ENCODE measurements at regions not wholly inside any gene's neighbourhood (a gene's known extent, or its start where the extent isn't known, plus 50 kb on each side); places are given as distances from the start of the nearest gene placed in this dataset.

- Histone ChIP-seq H3K79me2 (ENCODE audit: insufficient read depth, low read length) (no peaks in the 10 kb centered on the region), H3K27me3 (ENCODE audit: insufficient read depth, low read length) (no peaks in the 10 kb centered on the region), H3K36me3 (ENCODE audit: insufficient read depth, low read length) (no peaks in the 10 kb centered on the region), H3K9ac (ENCODE audit: low read length) (no peak overlapping the region), H3K27ac (ENCODE audit: low read depth, low read length) (no peak overlapping the region), H3K4me1 (ENCODE audit: insufficient read depth, low read length) (peaks cover 6% of the 10 kb centered on the region), H2AFZ (ENCODE audit: low read depth, low read length) (no peak overlapping the region), H3K9me3 (ENCODE audit: insufficient read depth, low read depth, low read length) (no peaks in the 10 kb centered on the region), H3K4me2 (ENCODE audit: low read length) (no peak overlapping the region), H3K4me3 (ENCODE audit: insufficient read depth, low read depth, low read length) (no peak overlapping the region), H4K20me1 (ENCODE audit: insufficient read depth, low read length) (no peaks in the 10 kb centered on the region)
- Mint-ChIP-seq H3K27me3 (ENCODE audit: low read depth, unreplicated experiment) (no peaks in the 10 kb centered on the region), H3K27ac (ENCODE audit: unreplicated experiment) (no peak overlapping the region), H3K4me1 (ENCODE audit: low read depth, unreplicated experiment) (peaks cover 7% of the 10 kb centered on the region), H3K9me3 (ENCODE audit: unreplicated experiment) (peaks cover 5% of the 10 kb centered on the region), H3K4me3 (ENCODE audit: unreplicated experiment) (no peak overlapping the region), H3K36me3 (ENCODE audit: low read depth, unreplicated experiment) (no peaks in the 10 kb centered on the region)
- DNase-seq (ENCODE audit: low read depth) (no peak), FAIRE-seq (no peak)
- TF ChIP-seq, protein P1, sequence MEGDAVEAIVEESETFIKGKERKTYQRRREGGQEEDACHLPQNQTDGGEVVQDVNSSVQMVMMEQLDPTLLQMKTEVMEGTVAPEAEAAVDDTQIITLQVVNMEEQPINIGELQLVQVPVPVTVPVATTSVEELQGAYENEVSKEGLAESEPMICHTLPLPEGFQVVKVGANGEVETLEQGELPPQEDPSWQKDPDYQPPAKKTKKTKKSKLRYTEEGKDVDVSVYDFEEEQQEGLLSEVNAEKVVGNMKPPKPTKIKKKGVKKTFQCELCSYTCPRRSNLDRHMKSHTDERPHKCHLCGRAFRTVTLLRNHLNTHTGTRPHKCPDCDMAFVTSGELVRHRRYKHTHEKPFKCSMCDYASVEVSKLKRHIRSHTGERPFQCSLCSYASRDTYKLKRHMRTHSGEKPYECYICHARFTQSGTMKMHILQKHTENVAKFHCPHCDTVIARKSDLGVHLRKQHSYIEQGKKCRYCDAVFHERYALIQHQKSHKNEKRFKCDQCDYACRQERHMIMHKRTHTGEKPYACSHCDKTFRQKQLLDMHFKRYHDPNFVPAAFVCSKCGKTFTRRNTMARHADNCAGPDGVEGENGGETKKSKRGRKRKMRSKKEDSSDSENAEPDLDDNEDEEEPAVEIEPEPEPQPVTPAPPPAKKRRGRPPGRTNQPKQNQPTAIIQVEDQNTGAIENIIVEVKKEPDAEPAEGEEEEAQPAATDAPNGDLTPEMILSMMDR (IDR thresholded peaks at IDR 0.05; ENCODE audit: insufficient read depth, low read depth, low read length) = no peak
- TF ChIP-seq EZH2 (IDR thresholded peaks at IDR 0.05; ENCODE audit: insufficient read depth, low read length) = no peak
Measured at GRCh38 chr4:153945704-153946103, 156.8 kb upstream of the SFRP2 start.

- no peaks in the 10 kb centered on the region for H3K36me3 ChIP-seq (ENCODE audit: insufficient read depth, low read length)
- no peak overlapping the region for H3K27ac Mint-ChIP-seq (ENCODE audit: unreplicated experiment)
- no peak overlapping the region for H2AFZ ChIP-seq (ENCODE audit: low read depth, low read length)
- H3K27ac ChIP-seq (ENCODE audit: low read depth, low read length) = no peak overlapping the region
- no peaks in the 10 kb centered on the region for H3K36me3 Mint-ChIP-seq (ENCODE audit: low read depth, unreplicated experiment)
- H3K27me3 ChIP-seq (ENCODE audit: insufficient read depth, low read length) = no peaks in the 10 kb centered on the region
- no peaks in the 10 kb centered on the region for H3K9me3 ChIP-seq (ENCODE audit: insufficient read depth, low read depth, low read length)
- FAIRE-seq = no peak
- H3K9me3 Mint-ChIP-seq (ENCODE audit: unreplicated experiment) = peaks cover 5% of the 10 kb centered on the region
- no peak overlapping the region for H3K4me2 ChIP-seq (ENCODE audit: low read length)
- no peak overlapping the region for H3K4me3 Mint-ChIP-seq (ENCODE audit: unreplicated experiment)
- DNase-seq (ENCODE audit: low read depth) = no peak
- no peaks in the 10 kb centered on the region for H3K79me2 ChIP-seq (ENCODE audit: insufficient read depth, low read length)
- no peaks in the 10 kb centered on the region for H3K27me3 Mint-ChIP-seq (ENCODE audit: low read depth, unreplicated experiment)
- H3K9ac ChIP-seq (ENCODE audit: low read length) = no peak overlapping the region
- TF ChIP-seq EZH2 (IDR thresholded peaks at IDR 0.05; ENCODE audit: insufficient read depth, low read length) = no peak
- TF ChIP-seq, protein P1 (IDR thresholded peaks at IDR 0.05; ENCODE audit: insufficient read depth, low read depth, low read length) = no peak
- H3K4me1 Mint-ChIP-seq (ENCODE audit: low read depth, unreplicated experiment) = no peaks in the 10 kb centered on the region
- H3K4me1 ChIP-seq (ENCODE audit: insufficient read depth, low read length) = no peaks in the 10 kb centered on the region
- H3K4me3 ChIP-seq (ENCODE audit: insufficient read depth, low read depth, low read length) = no peak overlapping the region
- H4K20me1 ChIP-seq (ENCODE audit: insufficient read depth, low read length) = no peaks in the 10 kb centered on the region
Measured at GRCh38 chr4:153943738-153944415, 155.0 kb upstream of the SFRP2 start.

DNA sequence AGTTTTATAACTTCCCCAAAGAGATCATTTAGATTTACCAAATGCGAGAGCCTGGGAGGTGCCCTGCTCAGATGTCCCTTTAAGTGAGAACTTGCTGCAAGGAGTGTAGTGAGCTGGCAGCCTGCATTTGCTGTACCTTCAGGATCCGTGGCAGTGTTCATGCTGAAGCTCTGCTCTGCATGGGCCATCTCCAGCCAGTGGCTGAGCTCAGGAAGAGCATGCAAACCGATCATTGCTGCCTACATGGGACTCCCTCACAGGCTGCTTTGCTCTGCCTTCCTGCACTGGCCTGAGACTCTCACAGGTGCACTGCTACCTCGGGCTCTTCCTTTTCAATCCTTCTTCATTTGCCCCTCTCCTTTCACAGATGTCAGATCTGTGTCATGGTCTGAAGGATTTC lies 152.0 kb upstream of the SFRP2 start:
- no peak overlapping the region for H3K4me2 ChIP-seq (ENCODE audit: low read length)
- DNase-seq (ENCODE audit: low read depth) (no peak), FAIRE-seq (no peak)
- H2AFZ ChIP-seq (ENCODE audit: low read depth, low read length) = no peak overlapping the region
- H3K9ac ChIP-seq (ENCODE audit: low read length) = no peak overlapping the region
- H3K4me3 Mint-ChIP-seq (ENCODE audit: unreplicated experiment) = no peak overlapping the region
- H3K4me3 ChIP-seq (ENCODE audit: insufficient read depth, low read depth, low read length) = no peak overlapping the region
- H3K9me3 Mint-ChIP-seq (ENCODE audit: unreplicated experiment) = peaks cover 5% of the 10 kb centered on the region
- H3K9me3 ChIP-seq (ENCODE audit: insufficient read depth, low read depth, low read length) = no peaks in the 10 kb centered on the region
- H3K4me1 Mint-ChIP-seq (ENCODE audit: low read depth, unreplicated experiment) = no peaks in the 10 kb centered on the region
- TF ChIP-seq, protein P1 (IDR thresholded peaks at IDR 0.05; ENCODE audit: insufficient read depth, low read depth, low read length) = no peak
- no peak for TF ChIP-seq EZH2 (IDR thresholded peaks at IDR 0.05; ENCODE audit: insufficient read depth, low read length)
- no peaks in the 10 kb centered on the region for H3K36me3 ChIP-seq (ENCODE audit: insufficient read depth, low read length)
- H3K27ac Mint-ChIP-seq (ENCODE audit: unreplicated experiment) = no peak overlapping the region
- H3K27me3 Mint-ChIP-seq (ENCODE audit: low read depth, unreplicated experiment) = no peaks in the 10 kb centered on the region
- no peaks in the 10 kb centered on the region for H3K36me3 Mint-ChIP-seq (ENCODE audit: low read depth, unreplicated experiment)
- no peak overlapping the region for H3K27ac ChIP-seq (ENCODE audit: low read depth, low read length)
- no peaks in the 10 kb centered on the region for H3K4me1 ChIP-seq (ENCODE audit: insufficient read depth, low read length)
- no peaks in the 10 kb centered on the region for H3K79me2 ChIP-seq (ENCODE audit: insufficient read depth, low read length)
- no peaks in the 10 kb centered on the region for H4K20me1 ChIP-seq (ENCODE audit: insufficient read depth, low read length)
- no peaks in the 10 kb centered on the region for H3K27me3 ChIP-seq (ENCODE audit: insufficient read depth, low read length)
